Astrocyte of the spinal cord (primary cell): ENCODE measurements at regions not wholly inside any gene's neighbourhood (a gene's known extent, or its start where the extent isn't known, plus 50 kb on each side); places are given as distances from the start of the nearest gene placed in this dataset.

ENCODE experiments used
- DNase-seq: peaks from one replicate; pipeline ENCODE4 v3.0.0; 2011; ENCODE audit warnings: low read depth, low spot score
- H3K4me3 ChIP-seq: 2 replicates; pipeline ENCODE4 v1.5.1; 2011; ENCODE audit warnings: low read depth, mild to moderate bottlenecking, low read length, moderate library complexity
- CTCF ChIP-seq: IDR thresholded peaks from 2 replicates; pipeline ENCODE4 v1.5.1; 2012; ENCODE audit warnings: low read depth, mild to moderate bottlenecking, low read length, inconsistent platforms
- in situ Hi-C: cut with HindIII; loops from 2 replicates; pipeline ENCODE4 v1.10.0; 2017; ENCODE audit warnings: low sequenced_read_pairs

GRCh38 chr2:42957861-42958301, 165.5 kb upstream of the HAAO start:
- no peak for TF ChIP-seq CTCF
- no peak for DNase-seq
- H3K4me3 ChIP-seq: no peak overlapping the region
- in situ Hi-C loops: no loop called here

- no peak for DNase-seq
- H3K4me3 ChIP-seq: no peak overlapping the region
- TF ChIP-seq CTCF: no peak
- in situ Hi-C loops: no loop called here
Measured at GRCh38 chr2:42957109-42957860, 164.9 kb upstream of the HAAO start.

DNA sequence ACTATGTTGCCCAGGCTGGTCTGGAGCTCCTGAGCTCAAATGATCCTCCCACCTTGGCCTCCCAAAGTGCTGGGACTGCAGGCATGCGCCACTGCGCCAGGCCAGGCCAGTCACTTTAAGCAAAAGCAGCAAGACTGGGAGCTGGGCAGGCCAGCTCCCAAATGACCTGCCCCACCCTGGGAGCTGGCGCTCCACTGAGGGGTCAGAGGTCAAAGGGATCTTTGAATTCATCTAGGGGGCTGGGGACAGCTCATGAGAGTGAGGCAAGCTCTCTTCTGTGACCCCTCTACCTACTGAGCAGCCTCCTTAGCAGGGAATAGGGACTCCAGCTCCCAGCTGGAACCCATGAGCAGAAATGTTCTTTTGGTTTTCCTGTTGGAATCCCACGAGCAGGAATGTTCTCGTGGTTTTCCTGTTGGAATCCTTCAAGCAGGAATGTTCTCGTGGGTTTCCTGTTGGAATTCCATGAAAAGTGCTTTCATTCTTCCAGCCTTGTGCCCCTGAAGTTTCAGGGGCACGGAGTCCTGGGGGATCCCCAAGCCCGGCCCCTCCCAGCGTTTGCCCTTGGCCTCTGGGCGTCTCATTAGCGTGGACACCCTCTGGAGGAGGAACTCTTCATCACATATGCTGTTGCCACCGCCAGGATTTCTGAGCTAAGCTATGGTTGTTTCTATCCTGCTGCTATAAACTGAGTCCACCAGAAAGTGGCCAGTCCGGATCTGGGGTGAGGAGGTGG, 162.0 kb upstream of the HAAO start:
- no peak overlapping the region for H3K4me3 ChIP-seq
- peak; percentile 65 for DNase-seq
- TF ChIP-seq CTCF: no peak
- in situ Hi-C loops: no loop called here

- no peak for DNase-seq
- in situ Hi-C loops: no loop called here
- H3K4me3 ChIP-seq: no peak overlapping the region
- TF ChIP-seq CTCF: no peak
Measured at GRCh38 chr2:42953216-42953615, 160.8 kb upstream of the HAAO start.

GRCh38 chr2:42951263-42951938, 159.0 kb upstream of the HAAO start:
- in situ Hi-C loops: no loop called here
- H3K4me3 ChIP-seq: no peak overlapping the region
- no peak for TF ChIP-seq CTCF
- DNase-seq: no peak

DNA sequence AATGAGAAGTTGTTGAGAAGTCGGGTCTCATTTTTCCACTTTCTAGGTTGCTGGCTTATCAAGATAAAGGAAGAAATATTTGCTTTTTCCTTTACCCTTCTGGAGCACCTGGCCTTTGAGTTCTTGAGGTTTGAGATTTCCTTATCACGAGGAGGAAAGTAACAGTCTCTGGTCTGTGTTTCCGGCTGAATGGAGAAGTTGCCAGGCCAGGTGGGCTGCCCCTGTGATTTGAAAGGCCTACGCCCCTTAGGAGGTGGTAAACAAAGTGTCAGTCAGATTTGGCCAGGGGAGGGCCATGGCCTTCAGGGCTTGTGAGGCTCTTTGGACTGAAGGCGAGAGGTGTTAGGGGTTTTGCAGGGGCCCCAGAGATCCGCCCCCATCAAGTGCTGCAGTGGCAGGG, 156.7 kb upstream of the HAAO start:
- DNase-seq: no peak
- TF ChIP-seq CTCF: no peak
- in situ Hi-C loops: no loop called here
- no peak overlapping the region for H3K4me3 ChIP-seq
